ENCODE measurements at regions not wholly inside any gene's neighbourhood (a gene's known extent, or its start where the extent isn't known, plus 50 kb on each side); places are given as distances from the start of the nearest gene placed in this dataset.

DNA sequence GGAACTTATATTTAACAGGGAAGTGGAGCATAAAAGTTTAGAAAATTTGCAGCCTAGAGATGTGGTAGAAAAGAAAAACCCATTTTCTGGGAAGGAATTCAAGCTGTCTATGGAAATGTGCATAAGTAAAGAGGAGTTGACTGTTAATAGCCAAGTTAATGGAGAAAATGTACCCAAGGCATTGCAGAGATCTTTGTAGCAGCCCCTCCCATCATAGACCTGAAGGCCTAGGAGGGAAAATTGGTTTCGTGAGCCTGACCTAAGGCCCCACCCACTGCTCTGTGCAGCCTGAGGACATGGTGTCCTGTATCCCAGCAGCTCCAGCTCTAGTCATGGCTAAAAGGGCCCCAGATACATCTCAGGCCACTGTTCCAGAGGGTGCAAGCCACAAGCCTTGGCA is 772.4 kb upstream of the RIOK2 start:
- H3K4me1 Mint-ChIP-seq: no peaks in the 10 kb centered on the region
- no peak overlapping the region for H3K4me3 Mint-ChIP-seq
- intact Hi-C loops (cut with micrococcal nuclease): no loop called here

DNA sequence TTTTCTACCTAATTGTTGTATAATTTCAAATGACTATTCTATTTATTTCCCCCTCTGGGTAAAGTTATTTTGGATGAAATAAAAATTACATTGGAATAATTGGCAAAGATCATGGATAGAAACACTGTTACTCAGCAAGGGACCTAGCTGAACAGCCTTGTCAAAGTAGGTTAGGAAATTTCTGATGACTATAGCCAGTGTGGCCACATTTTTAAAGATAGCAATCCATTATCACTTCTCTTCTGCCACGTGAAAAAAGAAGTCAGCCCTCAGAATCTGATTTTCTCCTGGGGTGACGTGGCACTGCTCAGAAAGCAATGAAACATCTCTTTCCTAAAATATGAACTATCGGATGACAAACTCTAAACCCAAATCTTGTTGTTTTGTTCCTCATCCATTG is 784.2 kb upstream of the RIOK2 start:
- intact Hi-C loops (cut with micrococcal nuclease): no loop called here
- 59% methylated on average over 3 of the region's 3 CpGs for WGBS (ENCODE audit: insufficient coverage)
- no peaks in the 10 kb centered on the region for H3K27me3 ChIP-seq (ENCODE audit: control insufficient read depth, insufficient read depth, low read length)
- Mint-ChIP-seq H3K27ac (no peak overlapping the region), H3K27me3 (ENCODE audit: low read depth in 2 of 2) (no peaks in the 10 kb centered on the region), H3K9me3 (peaks cover 3 to 4% of the 10 kb centered on the region in 2 donors), H3K4me3 (no peak overlapping the region), H3K4me1 (no peaks in the 10 kb centered on the region), H3K36me3 (no peaks in the 10 kb centered on the region)
- H3K4me1 ChIP-seq (ENCODE audit: control insufficient read depth, insufficient read depth, low read length): no peaks in the 10 kb centered on the region
- TF ChIP-seq, protein P1, sequence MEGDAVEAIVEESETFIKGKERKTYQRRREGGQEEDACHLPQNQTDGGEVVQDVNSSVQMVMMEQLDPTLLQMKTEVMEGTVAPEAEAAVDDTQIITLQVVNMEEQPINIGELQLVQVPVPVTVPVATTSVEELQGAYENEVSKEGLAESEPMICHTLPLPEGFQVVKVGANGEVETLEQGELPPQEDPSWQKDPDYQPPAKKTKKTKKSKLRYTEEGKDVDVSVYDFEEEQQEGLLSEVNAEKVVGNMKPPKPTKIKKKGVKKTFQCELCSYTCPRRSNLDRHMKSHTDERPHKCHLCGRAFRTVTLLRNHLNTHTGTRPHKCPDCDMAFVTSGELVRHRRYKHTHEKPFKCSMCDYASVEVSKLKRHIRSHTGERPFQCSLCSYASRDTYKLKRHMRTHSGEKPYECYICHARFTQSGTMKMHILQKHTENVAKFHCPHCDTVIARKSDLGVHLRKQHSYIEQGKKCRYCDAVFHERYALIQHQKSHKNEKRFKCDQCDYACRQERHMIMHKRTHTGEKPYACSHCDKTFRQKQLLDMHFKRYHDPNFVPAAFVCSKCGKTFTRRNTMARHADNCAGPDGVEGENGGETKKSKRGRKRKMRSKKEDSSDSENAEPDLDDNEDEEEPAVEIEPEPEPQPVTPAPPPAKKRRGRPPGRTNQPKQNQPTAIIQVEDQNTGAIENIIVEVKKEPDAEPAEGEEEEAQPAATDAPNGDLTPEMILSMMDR (IDR thresholded peaks at IDR 0.05): no peak
- DNase-seq (no peak), ATAC-seq (no peak)
- no peak overlapping the region for H3K27ac ChIP-seq (ENCODE audit: low read length)
- H3K4me3 ChIP-seq (ENCODE audit: low read length): no peak overlapping the region
- H3K36me3 ChIP-seq (ENCODE audit: control insufficient read depth, insufficient read depth, low read length): no peaks in the 10 kb centered on the region
- H3K9me3 ChIP-seq (ENCODE audit: control insufficient read depth, insufficient read depth, low read length): no peaks in the 10 kb centered on the region

More for the DNA sequence above, 772.4 kb upstream of the RIOK2 start:
- Mint-ChIP-seq H3K36me3 (no peaks in the 10 kb centered on the region), H3K27ac (no peak overlapping the region), H3K9me3 (peaks cover 14 to 20% of the 10 kb centered on the region in 2 donors), H3K27me3 (ENCODE audit: low read depth in 2 of 2) (no peaks in the 10 kb centered on the region)
- TF ChIP-seq, protein P1 (IDR thresholded peaks at IDR 0.05): no peak
- no peaks in the 10 kb centered on the region for H3K4me1 ChIP-seq (ENCODE audit: control insufficient read depth, insufficient read depth, low read length)
- H3K9me3 ChIP-seq (ENCODE audit: control insufficient read depth, insufficient read depth, low read length): peaks cover 13% of the 10 kb centered on the region
- DNase-seq (no peak), ATAC-seq (no peak)
- H3K36me3 ChIP-seq (ENCODE audit: control insufficient read depth, insufficient read depth, low read length): no peaks in the 10 kb centered on the region
- H3K4me3 ChIP-seq (ENCODE audit: low read length): no peak overlapping the region
- WGBS (ENCODE audit: insufficient coverage): 81% methylated on average over 1 of the region's 1 CpG
- H3K27ac ChIP-seq (ENCODE audit: low read length): no peak overlapping the region
- H3K27me3 ChIP-seq (ENCODE audit: control insufficient read depth, insufficient read depth, low read length): no peaks in the 10 kb centered on the region

DNA sequence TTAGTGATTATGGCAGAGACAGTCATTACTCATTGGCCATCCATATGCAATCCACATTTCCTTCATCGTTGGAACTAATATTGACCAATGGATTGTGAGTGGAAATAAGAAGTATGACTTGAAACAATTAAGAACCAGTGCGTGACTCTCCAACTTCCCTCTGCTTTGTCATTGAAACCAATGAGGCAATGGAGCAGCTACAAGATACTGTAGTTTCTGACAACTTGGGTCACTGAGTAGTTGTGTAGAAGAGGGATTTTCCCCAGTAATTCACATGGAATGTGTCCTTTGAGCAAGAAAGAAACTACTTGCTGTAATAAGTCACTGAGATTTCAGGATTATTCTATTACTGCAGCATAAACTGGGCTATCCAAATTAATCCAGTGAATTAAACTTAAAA is 785.3 kb upstream of the RIOK2 start:
- H3K36me3 ChIP-seq (ENCODE audit: control insufficient read depth, insufficient read depth, low read length): no peaks in the 10 kb centered on the region
- ATAC-seq (no peak), DNase-seq (no peak)
- no peak overlapping the region for H3K4me3 ChIP-seq (ENCODE audit: low read length)
- TF ChIP-seq, protein P1 (IDR thresholded peaks at IDR 0.05): no peak
- Mint-ChIP-seq H3K27ac (no peak overlapping the region), H3K36me3 (no peaks in the 10 kb centered on the region), H3K4me3 (no peak overlapping the region), H3K4me1 (no peaks in the 10 kb centered on the region), H3K9me3 (peaks cover 4 to 5% of the 10 kb centered on the region in 2 donors), H3K27me3 (ENCODE audit: low read depth in 2 of 2) (no peaks in the 10 kb centered on the region)
- 60% methylated on average over 1 of the region's 2 CpGs for WGBS (ENCODE audit: insufficient coverage)
- H3K9me3 ChIP-seq (ENCODE audit: control insufficient read depth, insufficient read depth, low read length): no peaks in the 10 kb centered on the region
- H3K27me3 ChIP-seq (ENCODE audit: control insufficient read depth, insufficient read depth, low read length): no peaks in the 10 kb centered on the region
- H3K27ac ChIP-seq (ENCODE audit: low read length): no peak overlapping the region
- intact Hi-C loops (cut with micrococcal nuclease): no loop called here
- H3K4me1 ChIP-seq (ENCODE audit: control insufficient read depth, insufficient read depth, low read length): no peaks in the 10 kb centered on the region

- DNase-seq: no peak
- TF ChIP-seq, protein P1 (IDR thresholded peaks at IDR 0.05): no peak
- Mint-ChIP-seq H3K27me3 (ENCODE audit: low read depth in 2 of 2) (no peaks in the 10 kb centered on the region), H3K4me3 (no peak overlapping the region), H3K27ac (no peak overlapping the region), H3K36me3 (no peaks in the 10 kb centered on the region), H3K9me3 (peaks cover 7 to 9% of the 10 kb centered on the region in 2 donors), H3K4me1 (no peaks in the 10 kb centered on the region)
- H3K27ac ChIP-seq (ENCODE audit: low read length): no peak overlapping the region
- no peaks in the 10 kb centered on the region for H3K4me1 ChIP-seq (ENCODE audit: control insufficient read depth, insufficient read depth, low read length)
- H3K4me3 ChIP-seq (ENCODE audit: low read length): no peak overlapping the region
- H3K36me3 ChIP-seq (ENCODE audit: control insufficient read depth, insufficient read depth, low read length): no peaks in the 10 kb centered on the region
- intact Hi-C loops (cut with micrococcal nuclease): no loop called here
- ATAC-seq: no peak
- no peaks in the 10 kb centered on the region for H3K9me3 ChIP-seq (ENCODE audit: control insufficient read depth, insufficient read depth, low read length)
- WGBS (ENCODE audit: insufficient coverage): 82% methylated on average over 2 of the region's 3 CpGs
- H3K27me3 ChIP-seq (ENCODE audit: control insufficient read depth, insufficient read depth, low read length): no peaks in the 10 kb centered on the region
These were observed 793.7 kb upstream of the RGMB start for GRCh38 chr5:97979740-97980139.
